Fibroblast of lung (primary cell): ENCODE measurements at regions not wholly inside any gene's neighbourhood (a gene's known extent, or its start where the extent isn't known, plus 50 kb on each side); places are given as distances from the start of the nearest gene placed in this dataset.

Experiments
- DNase-seq, 2 donors: peaks; one replicate each; pipeline versions ENCODE4 v3.0.0 to v3.0.0-alpha.2; 2010; ENCODE audit warnings: low read depth in 2 of 2
- H2AFZ ChIP-seq: 2 replicates; pipeline ENCODE4 v1.5.1; 2012; ENCODE audit warnings: low read length, control low read depth, inconsistent platforms
- H3K27ac ChIP-seq: 2 replicates; pipeline ENCODE4 v1.5.1; 2011; ENCODE audit warnings: low read length, control low read depth; ENCODE audit not compliant: insufficient read depth
- H3K27me3 ChIP-seq: 2 replicates; pipeline ENCODE4 v1.5.1; 2011; ENCODE audit warnings: mild to moderate bottlenecking, low read length; ENCODE audit not compliant: control insufficient read depth, insufficient read depth
- H3K36me3 ChIP-seq: 2 replicates; pipeline ENCODE4 v1.5.1; 2011; ENCODE audit warnings: low read length; ENCODE audit not compliant: control insufficient read depth, insufficient read depth
- H3K4me1 ChIP-seq: 2 replicates; pipeline ENCODE4 v1.5.1; 2011; ENCODE audit warnings: low read length; ENCODE audit not compliant: control insufficient read depth, insufficient read depth; ENCODE audit errors: extremely low read depth
- H3K4me2 ChIP-seq: 2 replicates; pipeline ENCODE4 v1.5.1; 2011; ENCODE audit warnings: low read length, control low read depth; ENCODE audit not compliant: insufficient read depth; ENCODE audit errors: extremely low read depth
- H3K4me3 ChIP-seq, 4 experiments: fragments of 200-600 bp in 1 of 4; sonication (generic) in 1 of 4; replicated peaks in 1 of 4; 2 replicates each; pipeline ENCODE4 v1.5.1; 2011 to 2016; ENCODE audit warnings: low read length in 4 of 4, low read depth in 3 of 4, mild to moderate bottlenecking in 3 of 4, control low read depth in 2 of 4, inconsistent platforms in 1 of 4, mixed read lengths in 1 of 4; ENCODE audit not compliant: insufficient read depth in 1 of 4; ENCODE audit errors: control extremely low read depth in 1 of 4
- H3K79me2 ChIP-seq: 2 replicates; pipeline ENCODE4 v1.5.1; 2012; ENCODE audit warnings: mild to moderate bottlenecking, low read length, inconsistent platforms; ENCODE audit not compliant: control insufficient read depth, insufficient read depth
- H3K9ac ChIP-seq: 2 replicates; pipeline ENCODE4 v1.5.1; 2011; ENCODE audit warnings: mild to moderate bottlenecking, low read length, control low read depth; ENCODE audit not compliant: insufficient read depth
- H3K9me3 ChIP-seq: 2 replicates; pipeline ENCODE4 v1.5.1; 2012; ENCODE audit warnings: low read depth, low read length; ENCODE audit not compliant: control insufficient read depth, insufficient read depth
- H4K20me1 ChIP-seq: 2 replicates; pipeline ENCODE4 v1.5.1; 2011; ENCODE audit warnings: low read length; ENCODE audit not compliant: control insufficient read depth, insufficient read depth; ENCODE audit errors: extremely low read depth
- CTCF ChIP-seq, 2 donors: IDR thresholded peaks in 1 of 2; conservative IDR thresholded peaks in 1 of 2; 1 replicate in 1 of 2; 2 replicates in 1 of 2; pipeline ENCODE4 v1.5.1; 2011 to 2012; ENCODE audit warnings: low read length in 2 of 2, control low read depth in 1 of 2, inconsistent platforms in 1 of 2, low read depth in 1 of 2, mild to moderate bottlenecking in 1 of 2
- EZH2 ChIP-seq: IDR thresholded peaks from 2 replicates; pipeline ENCODE4 v1.5.1; 2012; ENCODE audit warnings: low read length, control low read depth, mild to moderate bottlenecking; ENCODE audit errors: missing control alignments

DNA sequence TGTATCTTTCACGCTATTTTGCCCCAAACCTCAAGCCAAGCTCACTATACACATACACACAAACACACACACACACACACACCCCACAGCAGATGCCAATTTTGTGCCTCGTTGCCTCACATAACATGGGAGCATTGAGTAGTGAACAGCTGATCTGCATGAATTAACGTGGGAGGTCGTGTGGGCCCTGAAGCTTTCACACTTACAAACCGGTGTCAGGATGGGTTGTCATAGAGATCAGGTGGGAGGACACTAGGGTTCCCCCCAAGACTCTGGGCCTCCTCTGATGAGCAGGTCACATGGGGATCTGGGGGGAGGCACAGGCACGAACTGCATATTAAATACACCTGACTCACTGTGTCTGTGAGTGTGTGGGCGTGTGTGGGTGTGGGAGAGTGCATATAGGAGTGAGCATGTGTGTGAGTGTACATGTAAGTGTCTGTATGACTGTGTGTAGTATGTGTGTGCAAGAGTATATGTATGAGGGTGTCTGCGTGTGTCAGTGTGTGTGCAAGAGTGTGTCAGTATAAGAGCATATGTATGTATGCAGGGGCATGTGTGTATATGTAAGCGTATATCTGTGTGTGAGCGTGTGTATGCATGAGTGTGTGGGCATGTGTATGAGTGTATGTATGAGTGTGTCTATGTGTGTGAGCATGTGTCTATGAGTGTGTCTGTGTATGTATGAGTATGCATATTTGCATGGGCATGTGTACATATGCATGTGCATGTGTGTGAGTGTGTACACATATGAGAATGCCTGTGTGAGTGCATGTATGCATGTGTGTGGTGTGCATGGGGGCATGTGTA lies 370.4 kb downstream of the PREX1 start:
- H3K79me2 ChIP-seq = no peaks in the 10 kb centered on the region
- TF ChIP-seq CTCF (conservative IDR thresholded peaks at IDR 0.05 in 1 of 2, IDR thresholded peaks at IDR 0.05 in 1 of 2; ENCODE audit: low read depth in 1 of 2, low read length in 2 of 2) (no peak), EZH2 (no peak)
- no peak overlapping the region for H3K9ac ChIP-seq
- H4K20me1 ChIP-seq = no peaks in the 10 kb centered on the region
- no peak overlapping the region for H3K27ac ChIP-seq
- H2AFZ ChIP-seq = no peak overlapping the region
- no peaks in the 10 kb centered on the region for H3K4me1 ChIP-seq
- H3K27me3 ChIP-seq = no peaks in the 10 kb centered on the region
- H3K9me3 ChIP-seq = no peaks in the 10 kb centered on the region
- no peaks in the 10 kb centered on the region for H3K36me3 ChIP-seq
- H3K4me2 ChIP-seq = no peak overlapping the region
- H3K4me3 ChIP-seq = no peak overlapping the region
- DNase-seq = no peak

DNA sequence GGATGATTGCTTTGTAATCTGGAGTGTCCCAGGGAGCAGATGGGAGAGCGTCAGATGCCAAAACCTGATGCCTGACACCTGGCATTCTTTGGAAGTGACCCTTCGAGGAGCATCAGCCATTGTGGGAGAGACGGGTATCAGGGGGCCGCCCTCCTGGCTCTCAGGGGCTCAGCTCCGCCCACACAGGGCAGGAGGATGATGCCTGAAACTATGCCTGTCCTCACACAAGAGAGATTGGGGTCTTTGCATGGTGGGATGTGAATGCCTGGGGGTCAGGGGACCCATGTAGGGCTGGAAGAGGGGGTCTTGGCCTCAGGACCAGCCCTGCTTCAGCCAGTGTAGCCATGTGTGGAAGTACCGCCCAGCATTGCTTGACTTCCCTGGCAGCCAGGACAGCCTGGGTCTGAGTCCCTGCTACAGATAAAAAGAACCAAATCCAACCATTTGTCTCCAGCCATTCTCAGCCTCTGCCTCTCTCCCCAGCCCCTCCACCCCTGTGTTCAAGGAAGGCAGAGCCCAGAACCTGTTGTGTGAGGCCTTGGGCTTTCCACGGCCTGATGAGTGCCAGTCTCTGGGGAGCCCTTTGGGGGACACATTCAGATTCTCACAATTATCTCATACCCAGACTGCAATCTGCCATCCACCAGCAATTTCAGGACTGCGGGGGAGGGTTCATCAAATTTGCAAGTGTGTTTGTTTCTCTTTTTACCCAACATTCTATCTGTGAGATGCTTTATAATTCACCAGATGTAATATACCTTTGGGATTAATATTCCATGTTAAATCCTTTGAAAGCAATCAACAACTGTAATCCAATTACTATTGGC lies 371.2 kb downstream of the PREX1 start:
- Histone ChIP-seq H3K4me3 (no peak overlapping the region), H2AFZ (no peak overlapping the region), H3K36me3 (no peaks in the 10 kb centered on the region), H3K9ac (no peak overlapping the region), H3K27me3 (no peaks in the 10 kb centered on the region), H4K20me1 (no peaks in the 10 kb centered on the region), H3K4me2 (no peak overlapping the region), H3K4me1 (no peaks in the 10 kb centered on the region), H3K27ac (no peak overlapping the region), H3K79me2 (no peaks in the 10 kb centered on the region), H3K9me3 (no peaks in the 10 kb centered on the region)
- DNase-seq = no peak
- TF ChIP-seq EZH2 (no peak), CTCF (conservative IDR thresholded peaks at IDR 0.05 in 1 of 2, IDR thresholded peaks at IDR 0.05 in 1 of 2; ENCODE audit: low read depth in 1 of 2, low read length in 2 of 2) (no peak)

- no peak for DNase-seq
- no peaks in the 10 kb centered on the region for H3K27me3 ChIP-seq
- no peaks in the 10 kb centered on the region for H3K4me1 ChIP-seq
Observed at GRCh38 chr20:48455651-48456365, 372.0 kb downstream of the PREX1 start.

More at GRCh38 chr20:48455651-48456365, 372.0 kb downstream of the PREX1 start:
- Histone ChIP-seq H4K20me1 (no peaks in the 10 kb centered on the region), H3K4me3 (no peak overlapping the region), H3K4me2 (no peak overlapping the region), H3K9me3 (no peaks in the 10 kb centered on the region), H3K9ac (no peak overlapping the region), H3K79me2 (no peaks in the 10 kb centered on the region), H3K27ac (no peak overlapping the region), H3K36me3 (no peaks in the 10 kb centered on the region), H2AFZ (no peak overlapping the region)
- no peak for TF ChIP-seq EZH2
- TF ChIP-seq CTCF (conservative IDR thresholded peaks at IDR 0.05 in 1 of 2, IDR thresholded peaks at IDR 0.05 in 1 of 2; ENCODE audit: low read depth in 1 of 2, low read length in 2 of 2) = no peak
